Heart right ventricle (tissue), 16 donors: ENCODE measurements at regions not wholly inside any gene's neighbourhood (a gene's known extent, or its start where the extent isn't known, plus 50 kb on each side); places are given as distances from the start of the nearest gene placed in this dataset.

Experiments
- ATAC-seq, 8 donors: fragments of 200-7000 bp; cut with Tn5 transposase; one replicate each; pipeline ENCODE4 v1.9.1; 2020; ENCODE audit warnings: mild to moderate bottlenecking in 8 of 8, moderate library complexity in 8 of 8, moderate number of reproducible peaks in 1 of 8
- DNase-seq, 2 donors: peaks; one replicate each; pipeline ENCODE4 v3.0.0-alpha.2; 2020
- H3K27ac ChIP-seq, 10 donors: fragments of 200-600 bp; sonication (generic) in 2 of 10; one replicate each; pipeline versions ENCODE4 v1.5.0 to v1.8.0; 2020 to 2022; ENCODE audit warnings: mild to moderate bottlenecking in 3 of 10
- H3K27me3 ChIP-seq, 7 donors: fragments of 200-600 bp; one replicate each; pipeline ENCODE4 v1.8.0; 2021 to 2022; ENCODE audit warnings: mild to moderate bottlenecking in 2 of 7
- H3K36me3 ChIP-seq, 9 donors: fragments of 200-600 bp; sonication (generic) in 1 of 9; one replicate each; pipeline versions ENCODE4 v1.5.0 to v1.8.0; 2020 to 2022; ENCODE audit warnings: mild to moderate bottlenecking in 2 of 9
- H3K4me1 ChIP-seq, 9 donors: fragments of 200-600 bp; sonication (generic) in 1 of 9; one replicate each; pipeline versions ENCODE4 v1.5.0 to v1.8.0; 2020 to 2022; ENCODE audit warnings: mild to moderate bottlenecking in 4 of 9
- H3K4me3 ChIP-seq, 10 donors: fragments of 200-600 bp; sonication (generic) in 2 of 10; one replicate each; pipeline versions ENCODE4 v1.5.0 to v1.8.0; 2020 to 2022; ENCODE audit warnings: mild to moderate bottlenecking in 7 of 10, moderate library complexity in 2 of 10
- H3K9me3 ChIP-seq, 11 donors: fragments of 200-600 bp in 10 of 11; sonication (generic) in 2 of 11; one replicate each; pipeline versions ENCODE4 v1.5.0 to v1.8.0; 2013 to 2022; ENCODE audit warnings: mild to moderate bottlenecking in 2 of 11, control low read depth in 1 of 11, moderate library complexity in 1 of 11
- CTCF ChIP-seq, 9 donors: fragments of 200-600 bp; sonication (generic) in 2 of 9; IDR thresholded peaks; one replicate each; pipeline versions ENCODE4 v1.5.0 to v1.8.0; 2021 to 2022; ENCODE audit warnings: antibody characterized with exemption in 9 of 9, mild to moderate bottlenecking in 5 of 9, moderate library complexity in 1 of 9
- WGBS, 2 donors: extraction: QIAGEN DNeasy Blood & Tissue Kit; methylation state at CpG; one replicate each; pipeline ENCODE4 v1.1.7; 2013; ENCODE audit warnings: inconsistent platforms in 1 of 2; 5-methylcytosine and 5-hydroxymethylcytosine counted together
- intact Hi-C, 10 donors: fragments of 100-400 bp; cut with DNase I; formaldehyde crosslinking; loops; one replicate each; pipeline versions ENCODE4 v1.11.1 to v1.14.2; 2022
- donor health status: Arrhythmogenic right ventricular cardiomyopathy.
- donor health status: ischemic (EF 13 %, LVEDD 7.1; RV severe dilation, severe dysfunction).
- donor health status: healthy with polysubstance abuse.
- donor health status: DM: no; HTN: yes; CAD: no.
- donor health status: DM: no; HTN: no; CAD: no.
- donor health status: ischemic (EF 25% LVEDD 6.9; RV normal size, moderate dysfunction).
- donor health status: ischemic (EF 25% LVEDD 5.7; RV mildly dilated, moderate dysfunction).
- donor health status: healthy.
- donor health status: DM: yes; HTN: yes; CAD: no.
- donor health status: Ischemic cardiomyopathy.
- donor health status: ischemic (EF 35%, LVEDD 5.7; RV mildly dilated, moderate dysfunction).
- donor health status: nonischemic (EF 11% LVEDD 7.7; RV severe dilation, severe dysfunction).
- donor health status: DM: yes; HTN: yes; CAD: no.
- donor health status: PGD.
- donor health status: ischemic (EF 29% LVEDD 5.4; RV normal size, mild dysfunction).
- donor health status: nonischemic (EF 23%, LVEDD 6.1; RV moderate dilation, normal function).

GRCh38 chr7:91713669-91714068 lies 166.8 kb downstream of the MTERF1 start:
- TF ChIP-seq CTCF (IDR thresholded peaks at IDR 0.05) = no peak
- Histone ChIP-seq H3K27me3 (no peaks in the 10 kb centered on the region), H3K4me1 (no peaks in the 10 kb centered on the region), H3K9me3 (peaks cover 0 to 24% (median 8%) of the 10 kb centered on the region in 11 donors), H3K36me3 (no peaks in the 10 kb centered on the region), H3K4me3 (no peak overlapping the region), H3K27ac (no peak overlapping the region)
- intact Hi-C loops = no loop called here
- ATAC-seq (no peak), DNase-seq (no peak)

- Histone ChIP-seq H3K4me3 (no peak overlapping the region), H3K27ac (no peak overlapping the region), H3K9me3 (peaks cover 0 to 25% (median 6%) of the 10 kb centered on the region in 11 donors), H3K4me1 (no peaks in the 10 kb centered on the region), H3K27me3 (no peaks in the 10 kb centered on the region), H3K36me3 (no peaks in the 10 kb centered on the region)
- 93% methylated on average over 2 of the region's 2 CpGs for WGBS, 2 donors
- intact Hi-C loops = no loop called here
- ATAC-seq = no peak
- DNase-seq = no peak
- no peak for TF ChIP-seq CTCF (IDR thresholded peaks at IDR 0.05)
Observed at GRCh38 chr7:91717681-91718470, 162.6 kb downstream of the MTERF1 start.

- intact Hi-C loops = no loop called here
- Histone ChIP-seq H3K27me3 (no peaks in the 10 kb centered on the region), H3K4me1 (no peaks in the 10 kb centered on the region), H3K27ac (no peak overlapping the region), H3K4me3 (no peak overlapping the region), H3K36me3 (no peaks in the 10 kb centered on the region), H3K9me3 (peaks cover 0 to 34% (median 6%) of the 10 kb centered on the region in 11 donors)
- DNase-seq = no peak
- TF ChIP-seq CTCF (IDR thresholded peaks at IDR 0.05) = no peak
- ATAC-seq = no peak
- 79 to 87% methylated on average over 1 of the region's 1 CpG for WGBS, 2 donors
Observed at GRCh38 chr7:91719008-91719407, 161.5 kb downstream of the MTERF1 start.

- WGBS, 2 donors = 91 to 97% methylated on average over 3 of the region's 3 CpGs
- intact Hi-C loops = no loop called here
Observed at GRCh38 chr7:91720260-91720937, 160.1 kb downstream of the MTERF1 start.

More at GRCh38 chr7:91720260-91720937, 160.1 kb downstream of the MTERF1 start:
- no peaks in the 10 kb centered on the region for H3K27me3 ChIP-seq
- H3K4me1 ChIP-seq = no peaks in the 10 kb centered on the region
- H3K9me3 ChIP-seq = peaks cover 0 to 45% (median 17%) of the 10 kb centered on the region in 11 donors
- DNase-seq (no peak), ATAC-seq (no peak)
- no peak for TF ChIP-seq CTCF (IDR thresholded peaks at IDR 0.05)
- H3K27ac ChIP-seq = no peak overlapping the region
- H3K36me3 ChIP-seq = no peaks in the 10 kb centered on the region
- no peak overlapping the region for H3K4me3 ChIP-seq
